H9 (cell line): ENCODE measurements at regions not wholly inside any gene's neighbourhood (a gene's known extent, or its start where the extent isn't known, plus 50 kb on each side); places are given as distances from the start of the nearest gene placed in this dataset.

Source experiments
- DNase-seq: peaks from one replicate; pipeline ENCODE4 v3.0.0-alpha.2; 2017
- H2AFZ ChIP-seq: one replicate; pipeline ENCODE4 v1.6.1; 2013; ENCODE audit warnings: mild to moderate bottlenecking, low read length, control low read depth, moderate library complexity
- H2AK5ac ChIP-seq: 2 replicates; pipeline ENCODE4 v1.6.1; 2013; ENCODE audit warnings: low read length, control low read depth, mixed read lengths; ENCODE audit not compliant: insufficient read length
- H2BK120ac ChIP-seq: one replicate; pipeline ENCODE4 v1.6.1; 2013; ENCODE audit warnings: low read depth, mild to moderate bottlenecking, low read length, control low read depth, inconsistent platforms; ENCODE audit not compliant: poor library complexity, severe bottlenecking
- H2BK12ac ChIP-seq: 2 replicates; pipeline ENCODE4 v1.6.1; 2013; ENCODE audit warnings: low read length, control low read depth, mixed read lengths, low read depth; ENCODE audit not compliant: insufficient read length
- H2BK15ac ChIP-seq: 2 replicates; pipeline ENCODE4 v1.6.1; 2013; ENCODE audit warnings: low read depth, low read length, control low read depth
- H2BK20ac ChIP-seq: one replicate; pipeline ENCODE4 v1.6.1; 2013; ENCODE audit warnings: low read depth, mild to moderate bottlenecking, low read length, control low read depth, inconsistent platforms; ENCODE audit not compliant: poor library complexity, severe bottlenecking
- H2BK5ac ChIP-seq: 2 replicates; pipeline ENCODE4 v1.6.1; 2013; ENCODE audit warnings: low read length, control low read depth, mixed read lengths; ENCODE audit not compliant: insufficient read length
- H3K14ac ChIP-seq: 2 replicates; pipeline ENCODE4 v1.6.1; 2013; ENCODE audit warnings: low read length, control low read depth; ENCODE audit not compliant: insufficient read depth
- H3K18ac ChIP-seq: 2 replicates; pipeline ENCODE4 v1.6.1; 2013; ENCODE audit warnings: low read depth, mild to moderate bottlenecking, mixed read lengths, low read length, control low read depth; ENCODE audit not compliant: insufficient read length
- H3K23ac ChIP-seq: 2 replicates; pipeline ENCODE4 v1.6.1; 2013; ENCODE audit warnings: low read length, control low read depth, mixed read lengths, low read depth; ENCODE audit not compliant: insufficient read length
- H3K23me2 ChIP-seq: 2 replicates; pipeline ENCODE4 v1.6.1; 2013; ENCODE audit warnings: low read depth, mild to moderate bottlenecking, mixed read lengths, low read length, control low read depth; ENCODE audit not compliant: insufficient read length, poor library complexity, severe bottlenecking
- H3K27ac ChIP-seq: 2 replicates; pipeline ENCODE4 v1.5.1; 2013; ENCODE audit warnings: low read length, control low read depth, mixed read lengths, low read depth; ENCODE audit not compliant: insufficient read length
- H3K27me3 ChIP-seq: 2 replicates; pipeline ENCODE4 v1.6.1; 2013; ENCODE audit warnings: low read length, control low read depth, inconsistent platforms; ENCODE audit not compliant: insufficient read depth
- H3K4ac ChIP-seq: 2 replicates; pipeline ENCODE4 v1.6.1; 2013; ENCODE audit warnings: low read depth, mild to moderate bottlenecking, control low read depth, inconsistent platforms, low read length, moderate library complexity
- H3K4me1 ChIP-seq: 2 replicates; pipeline ENCODE4 v1.6.1; 2013; ENCODE audit warnings: low read length, control low read depth, inconsistent platforms; ENCODE audit not compliant: insufficient read depth
- H3K4me2 ChIP-seq: 2 replicates; pipeline ENCODE4 v1.6.1; 2013; ENCODE audit warnings: low read length, control low read depth, mixed read lengths; ENCODE audit not compliant: insufficient read length, insufficient read depth
- H3K56ac ChIP-seq: 2 replicates; pipeline ENCODE4 v1.6.1; 2013; ENCODE audit warnings: low read depth, mild to moderate bottlenecking, mixed read lengths, low read length, control low read depth; ENCODE audit not compliant: insufficient read length
- H3K79me1 ChIP-seq: 2 replicates; pipeline ENCODE4 v1.6.1; 2013; ENCODE audit warnings: low read depth, mild to moderate bottlenecking, moderate library complexity, low read length, control low read depth, inconsistent platforms; ENCODE audit not compliant: insufficient read depth, poor library complexity, severe bottlenecking
- H3K79me2 ChIP-seq: 2 replicates; pipeline ENCODE4 v1.6.1; 2013; ENCODE audit warnings: low read length, control low read depth, inconsistent platforms; ENCODE audit not compliant: insufficient read depth
- H3K9ac ChIP-seq: 2 replicates; pipeline ENCODE4 v1.6.1; 2013; ENCODE audit warnings: low read length, control low read depth, mixed read lengths; ENCODE audit not compliant: insufficient read length; ENCODE audit errors: extremely low read depth
- H3K9me3 ChIP-seq: one replicate; pipeline ENCODE4 v1.6.1; 2013; ENCODE audit warnings: low read depth, low read length, inconsistent platforms; ENCODE audit not compliant: control insufficient read depth
- H3T11ph ChIP-seq: one replicate; pipeline ENCODE4 v1.6.1; 2013; ENCODE audit warnings: mild to moderate bottlenecking, low read length, control low read depth, inconsistent platforms
- H4K20me1 ChIP-seq: one replicate; pipeline ENCODE4 v1.6.1; 2013; ENCODE audit not compliant: control insufficient read depth, insufficient read length, insufficient read depth
- H4K5ac ChIP-seq: 2 replicates; pipeline ENCODE4 v1.6.1; 2013; ENCODE audit warnings: low read depth, mild to moderate bottlenecking, mixed read lengths, low read length, control low read depth; ENCODE audit not compliant: insufficient read length
- H4K8ac ChIP-seq: replicated peaks from 2 replicates; pipeline ENCODE4 v1.6.1; 2013; ENCODE audit warnings: low read length, control low read depth, mixed read lengths, low read depth; ENCODE audit not compliant: insufficient read length
- H4K91ac ChIP-seq: 2 replicates; pipeline ENCODE4 v1.6.1; 2013; ENCODE audit warnings: low read depth, mild to moderate bottlenecking, moderate library complexity, mixed read lengths, low read length, control low read depth; ENCODE audit not compliant: insufficient read length
- H3K27ac Mint-ChIP-seq, 3 experiments: 2 replicates in 2 of 3; 3 replicates in 1 of 3; pipeline ENCODE4 v1.8.0; 2020 to 2021; ENCODE audit warnings: mixed read lengths in 3 of 3, mild to moderate bottlenecking in 1 of 3, moderate library complexity in 1 of 3
- H3K27me3 Mint-ChIP-seq: 2 replicates; pipeline ENCODE4 v1.8.0; 2021; ENCODE audit warnings: low read depth, mild to moderate bottlenecking, moderate library complexity, mixed read lengths
- H3K36me3 Mint-ChIP-seq, 3 experiments: 2 replicates in 2 of 3; 3 replicates in 1 of 3; pipeline ENCODE4 v1.8.0; 2020 to 2021; ENCODE audit warnings: low read depth in 3 of 3, mixed read lengths in 3 of 3; ENCODE audit not compliant: insufficient read depth in 1 of 3
- H3K4me1 Mint-ChIP-seq, 2 experiments: 2 replicates each; pipeline ENCODE4 v1.8.0; 2020; ENCODE audit warnings: mixed read lengths in 2 of 2
- H3K4me3 Mint-ChIP-seq, 2 experiments: 2 replicates in 1 of 2; 3 replicates in 1 of 2; pipeline ENCODE4 v1.8.0; 2020 to 2021; ENCODE audit warnings: mild to moderate bottlenecking in 2 of 2, mixed read lengths in 2 of 2, moderate library complexity in 1 of 2
- H3K9me3 Mint-ChIP-seq, 2 experiments: 2 replicates in 1 of 2; 3 replicates in 1 of 2; pipeline ENCODE4 v1.8.0; 2020; ENCODE audit warnings: mild to moderate bottlenecking in 2 of 2, mixed read lengths in 2 of 2, moderate library complexity in 1 of 2
- CTCF ChIP-seq: fragments of 200-600 bp; sonication (generic); conservative IDR thresholded peaks from 3 replicates; pipeline ENCODE4 v1.8.0; 2021; ENCODE audit warnings: antibody characterized with exemption, mild to moderate bottlenecking
- WGBS: extraction: QIAGEN DNeasy Blood & Tissue Kit; methylation state at CpG from one replicate; pipeline ENCODE4 v1.1.7; 2013; ENCODE audit warnings: missing lambda C conversion rate, low lambda C conversion rate, mixed read lengths; ENCODE audit not compliant: insufficient read length; ENCODE audit errors: extremely low coverage; 5-methylcytosine and 5-hydroxymethylcytosine counted together

- Histone ChIP-seq H4K20me1 (no peaks in the 10 kb centered on the region), H4K5ac (no peak overlapping the region), H3K4me2 (no peak overlapping the region), H3K56ac (no peak overlapping the region), H3K4me1 (no peaks in the 10 kb centered on the region), H4K91ac (no peak overlapping the region), H3K9ac (no peak overlapping the region), H3T11ph (no peak overlapping the region), H3K18ac (no peak overlapping the region), H4K8ac (no peak overlapping the region), H3K9me3 (no peaks in the 10 kb centered on the region), H2BK5ac (no peak overlapping the region), H2BK20ac (no peak overlapping the region), H2AK5ac (no peak overlapping the region), H2BK120ac (no peak overlapping the region), H3K27ac (no peak overlapping the region), H3K4ac (no peak overlapping the region), H2BK15ac (no peak overlapping the region), H2AFZ (no peak overlapping the region), H3K79me2 (no peaks in the 10 kb centered on the region), H3K23ac (no peak overlapping the region), H3K23me2 (no peaks in the 10 kb centered on the region), H3K79me1 (no peaks in the 10 kb centered on the region), H3K27me3 (no peaks in the 10 kb centered on the region), H2BK12ac (no peak overlapping the region), H3K14ac (no peak overlapping the region)
- no peaks in the 10 kb centered on the region for H3K4me1 Mint-ChIP-seq
- no CpG with 5 or more reads among the region's 3 CpGs for WGBS
- no peaks in the 10 kb centered on the region for H3K36me3 Mint-ChIP-seq
- H3K27ac Mint-ChIP-seq, result no peak overlapping the region
- TF ChIP-seq CTCF, result no peak
- DNase-seq, result no peak
- H3K9me3 Mint-ChIP-seq, result no peaks in the 10 kb centered on the region
- H3K4me3 Mint-ChIP-seq, result no peak overlapping the region
- H3K27me3 Mint-ChIP-seq, result no peaks in the 10 kb centered on the region
Measured at GRCh38 chr9:78746010-78746409, 449.1 kb downstream of the PSAT1 start.
